GM18861 (cell line): ENCODE measurements at regions not wholly inside any gene's neighbourhood (a gene's known extent, or its start where the extent isn't known, plus 50 kb on each side); places are given as distances from the start of the nearest gene placed in this dataset.

Experiments used
- ATAC-seq: cut with Tn5 transposase; IDR thresholded peaks from one replicate; pipeline ENCODE4 v1.9.1; 2021; ENCODE audit not compliant: unreplicated experiment

DNA sequence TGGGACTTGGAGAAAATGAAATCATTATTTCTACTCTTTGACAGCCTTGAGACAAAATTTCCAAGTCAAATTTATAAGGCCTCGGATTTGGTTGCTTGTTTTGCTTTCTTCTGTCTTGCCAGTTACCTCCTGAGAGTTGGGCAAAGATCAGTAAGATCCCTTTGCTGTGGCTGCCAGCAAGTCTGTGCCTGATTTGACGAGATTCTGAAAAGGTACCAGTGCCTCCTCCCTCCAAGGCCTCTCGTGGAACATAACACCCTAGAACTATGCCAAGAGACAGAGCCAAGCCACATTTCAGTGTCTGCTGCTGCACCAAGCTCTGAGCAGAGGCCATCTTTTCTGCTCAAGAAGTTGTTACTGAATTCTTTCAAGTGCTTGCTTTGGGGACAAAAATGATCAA lies 61.0 kb downstream of the GTPBP8 start:
- no peak for ATAC-seq

DNA sequence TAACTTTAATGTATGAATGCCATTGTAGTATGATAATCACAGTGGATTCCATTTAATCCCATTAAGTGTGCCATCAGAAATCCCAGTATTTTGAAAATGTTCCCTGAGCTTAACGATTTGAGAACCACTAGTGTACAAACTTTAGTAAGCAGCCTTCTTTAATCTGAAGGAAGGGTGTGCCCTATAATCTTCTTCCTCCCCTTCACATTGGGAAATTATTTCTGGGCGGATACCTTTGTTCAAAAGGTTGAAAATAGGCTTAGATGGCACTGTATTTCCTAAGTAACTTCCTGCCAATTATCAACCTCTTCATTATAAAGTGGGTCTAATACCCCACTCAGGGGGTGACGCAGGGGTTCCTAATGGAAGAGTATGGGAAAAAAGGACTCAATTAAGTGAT lies 62.4 kb downstream of the GTPBP8 start:
- no peak for ATAC-seq

GRCh38 chr3:113054552-113054951 lies 63.8 kb downstream of the GTPBP8 start:
- no peak for ATAC-seq

GRCh38 chr3:113055201-113055600 lies 64.4 kb downstream of the GTPBP8 start:
- ATAC-seq, result no peak

GRCh38 chr3:113055961-113056360 lies 65.2 kb downstream of the GTPBP8 start:
- no peak for ATAC-seq

DNA sequence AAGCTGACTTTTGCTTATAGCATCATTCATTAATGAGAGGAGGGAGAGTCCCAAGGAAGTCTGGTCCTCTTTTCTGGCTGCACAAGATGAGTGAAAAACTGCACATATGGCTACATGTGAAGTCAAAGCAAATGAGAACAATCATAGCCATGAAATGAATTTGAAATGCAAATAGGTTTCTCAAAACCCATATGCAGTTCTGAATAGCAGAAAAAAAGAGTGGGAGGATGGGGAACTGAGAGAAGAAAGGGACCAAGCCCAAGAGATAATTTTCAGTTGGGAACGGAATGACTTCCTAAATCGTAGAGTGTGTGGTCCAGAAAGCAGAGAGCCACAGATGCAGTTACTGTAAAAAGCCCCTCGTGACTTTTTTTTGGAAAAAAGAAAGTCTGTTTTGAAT lies 66.3 kb downstream of the GTPBP8 start:
- ATAC-seq, result peak; percentile 86

DNA sequence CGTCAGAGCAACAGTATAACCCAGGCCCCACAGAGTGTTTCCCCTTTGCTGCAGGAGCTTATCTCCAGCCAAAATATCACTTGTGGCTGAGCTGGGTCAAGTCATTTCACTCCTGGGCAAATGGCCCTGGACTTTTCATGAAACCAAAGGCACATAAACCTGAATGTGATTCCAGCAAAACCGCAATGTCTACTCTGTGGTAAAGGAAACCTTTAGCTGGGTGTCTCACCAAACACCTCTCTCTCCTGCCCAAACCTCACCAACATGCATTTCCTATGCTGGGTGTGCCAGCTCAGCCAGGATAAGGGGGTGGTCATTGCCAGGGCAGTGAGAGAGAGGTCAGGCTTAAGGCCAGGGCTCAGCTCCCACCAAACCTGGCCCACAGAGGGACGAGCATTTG lies 67.4 kb downstream of the GTPBP8 start:
- ATAC-seq, result no peak

GRCh38 chr3:113062705-113063104 lies 71.9 kb downstream of the GTPBP8 start:
- ATAC-seq, result no peak

DNA sequence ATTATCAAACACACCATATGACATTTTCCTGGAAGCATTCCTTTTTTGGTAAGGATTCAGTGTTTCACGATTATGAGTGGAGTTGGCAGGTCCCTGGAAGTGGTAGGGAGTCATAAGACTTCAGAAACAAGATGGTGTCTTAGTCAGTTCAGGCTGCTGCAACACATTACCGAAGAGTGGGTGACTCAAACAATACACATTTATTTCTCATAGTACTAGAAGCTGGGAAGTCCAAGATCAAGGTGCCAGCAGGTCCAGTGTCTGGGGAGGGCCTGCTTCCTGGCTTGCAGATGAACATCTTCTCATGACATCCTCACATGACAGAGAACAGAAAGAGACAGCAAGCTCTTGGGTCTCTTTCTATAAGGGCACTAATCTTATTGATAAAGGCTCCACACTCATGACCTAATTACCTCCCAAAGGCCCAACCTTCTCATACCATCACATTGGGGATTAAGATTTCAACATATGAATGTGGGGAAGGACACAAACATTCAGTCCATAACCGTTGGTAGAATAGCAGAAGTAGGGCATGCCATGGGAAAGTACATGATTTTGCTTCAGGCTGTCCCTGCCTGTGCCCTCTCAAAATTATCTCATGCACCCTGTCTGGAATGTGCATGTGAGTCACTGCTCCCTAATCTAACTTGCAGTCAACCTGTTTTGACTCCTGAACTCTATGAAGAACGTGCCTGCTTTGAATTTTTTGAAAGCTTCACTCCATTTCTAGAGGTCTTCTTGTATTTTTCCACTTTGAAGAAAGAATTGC lies 72.5 kb downstream of the GTPBP8 start:
- no peak for ATAC-seq

DNA sequence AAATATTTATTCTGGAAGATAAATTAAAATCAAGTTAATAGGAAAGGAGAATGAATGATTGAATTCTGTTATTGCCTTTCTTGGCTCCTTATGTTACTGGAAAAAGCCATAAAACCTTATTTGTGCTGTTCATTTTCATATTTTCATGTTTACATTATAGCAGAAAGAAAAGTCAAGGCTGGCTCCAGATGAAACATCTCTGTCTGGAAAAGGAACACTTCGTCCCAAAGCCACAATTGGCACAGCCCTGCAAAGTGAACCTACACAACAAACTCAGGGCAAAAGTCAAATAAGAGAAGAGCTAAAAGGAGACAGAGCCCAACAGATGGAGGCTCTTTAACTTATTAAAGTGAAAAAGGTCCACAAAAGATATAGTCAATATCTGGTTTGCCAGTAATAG lies 73.4 kb downstream of the GTPBP8 start:
- ATAC-seq, result no peak

GRCh38 chr3:113065336-113065735 lies 74.6 kb downstream of the GTPBP8 start:
- no peak for ATAC-seq

GRCh38 chr3:113070072-113070640 lies 79.4 kb downstream of the GTPBP8 start:
- ATAC-seq, result no peak

- ATAC-seq, result peak; percentile 100
Observed at GRCh38 chr3:113070681-113071113, 79.9 kb downstream of the GTPBP8 start.

- ATAC-seq, result no peak
Observed at GRCh38 chr3:113075588-113075987, 84.8 kb downstream of the GTPBP8 start.

DNA sequence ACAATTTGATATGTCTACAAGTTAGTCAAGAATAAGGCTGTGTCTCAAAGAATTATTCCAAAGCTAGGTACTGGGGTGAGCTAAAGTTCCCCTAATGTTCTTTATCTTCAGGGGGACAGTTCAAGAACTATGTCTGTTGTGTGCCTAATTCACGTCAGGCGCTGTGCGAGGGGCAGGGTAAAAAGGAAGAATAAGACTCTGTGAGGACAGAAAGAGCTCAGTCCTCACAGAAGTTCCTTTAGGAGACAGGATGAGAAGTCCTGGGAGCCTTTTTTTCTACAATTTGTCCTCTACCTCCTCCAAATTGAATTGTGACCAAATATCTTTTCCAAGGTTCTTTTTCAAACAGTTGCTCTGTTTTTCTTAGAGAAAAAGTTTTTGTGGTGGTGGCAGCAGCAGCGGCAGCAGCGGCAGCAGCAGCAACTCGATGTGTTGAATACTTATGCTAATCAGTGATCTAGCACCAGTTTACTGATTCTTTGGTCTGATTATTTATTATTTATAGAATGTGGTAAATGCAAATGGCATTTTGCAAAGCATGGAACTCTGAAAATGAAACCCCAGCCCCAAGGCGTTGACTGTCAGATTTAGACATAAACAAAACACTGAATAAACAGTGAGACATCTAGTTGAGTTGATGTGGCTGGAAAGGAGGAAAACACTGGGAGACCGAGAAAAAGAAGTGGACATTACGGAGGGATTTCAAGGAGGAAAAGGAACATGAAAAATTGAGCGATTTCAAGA lies 88.6 kb downstream of the GTPBP8 start:
- ATAC-seq, result peak; percentile 95

DNA sequence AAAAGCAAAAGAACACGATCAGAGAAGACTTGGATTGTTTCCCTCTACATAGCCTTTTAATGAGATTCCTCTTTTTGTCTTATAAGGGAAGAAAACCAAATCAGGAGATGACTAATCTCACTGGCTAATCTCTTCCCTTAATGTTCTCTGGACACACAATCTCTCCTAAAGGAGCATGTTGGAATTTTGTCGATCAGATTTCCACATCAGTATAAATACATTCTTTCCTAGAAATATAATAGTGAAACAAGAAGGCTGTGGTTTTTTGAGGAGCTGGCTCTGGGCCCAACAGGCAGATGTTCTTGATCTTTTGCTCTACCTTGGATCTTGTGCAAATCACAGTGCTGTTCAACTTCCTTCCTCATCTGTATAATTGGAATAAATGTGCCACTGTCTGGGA lies 94.0 kb downstream of the GTPBP8 start:
- no peak for ATAC-seq

GRCh38 chr3:113086560-113087461 lies 96.0 kb downstream of the GTPBP8 start:
- ATAC-seq, result no peak

DNA sequence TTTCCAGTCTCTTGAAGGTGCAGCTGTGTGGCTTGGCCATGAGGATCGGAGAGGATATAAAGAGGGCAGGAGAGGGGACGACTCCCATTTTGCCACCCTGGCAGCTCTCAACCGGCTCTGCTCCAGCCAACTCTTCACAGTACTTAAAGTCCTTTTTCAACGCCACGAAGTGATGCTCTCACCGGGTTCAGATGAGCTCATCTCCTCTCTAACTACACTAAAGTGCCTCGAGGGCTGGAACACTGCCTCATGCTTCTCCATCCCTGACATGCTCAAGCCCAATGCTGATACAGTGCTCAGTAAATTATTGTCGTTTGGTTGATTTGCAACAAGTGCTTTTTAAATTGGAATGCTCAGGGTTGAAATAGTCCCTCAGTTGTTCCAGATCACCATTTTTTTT lies 97.8 kb downstream of the GTPBP8 start:
- no peak for ATAC-seq

DNA sequence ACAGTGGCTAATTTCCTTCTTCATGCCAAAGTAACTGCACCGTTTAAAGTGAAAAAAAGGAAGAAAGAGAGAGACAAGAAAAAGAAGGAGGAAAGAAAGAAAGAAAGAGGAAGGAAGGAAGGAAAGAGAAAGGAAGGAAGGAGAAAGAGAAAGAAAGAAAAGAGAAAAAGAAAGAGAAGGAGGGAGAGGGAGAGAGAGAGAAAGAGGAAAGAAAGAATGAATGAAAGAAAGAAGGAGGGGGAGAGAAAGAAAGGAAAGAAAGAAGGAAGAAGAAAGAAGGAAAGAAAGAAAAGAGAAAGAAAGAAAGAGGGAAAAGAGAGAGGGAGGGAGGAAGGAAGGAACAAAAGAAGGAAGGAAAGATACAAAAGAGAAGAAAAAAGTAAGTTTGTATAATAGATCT lies 100.6 kb downstream of the GTPBP8 start:
- no peak for ATAC-seq

DNA sequence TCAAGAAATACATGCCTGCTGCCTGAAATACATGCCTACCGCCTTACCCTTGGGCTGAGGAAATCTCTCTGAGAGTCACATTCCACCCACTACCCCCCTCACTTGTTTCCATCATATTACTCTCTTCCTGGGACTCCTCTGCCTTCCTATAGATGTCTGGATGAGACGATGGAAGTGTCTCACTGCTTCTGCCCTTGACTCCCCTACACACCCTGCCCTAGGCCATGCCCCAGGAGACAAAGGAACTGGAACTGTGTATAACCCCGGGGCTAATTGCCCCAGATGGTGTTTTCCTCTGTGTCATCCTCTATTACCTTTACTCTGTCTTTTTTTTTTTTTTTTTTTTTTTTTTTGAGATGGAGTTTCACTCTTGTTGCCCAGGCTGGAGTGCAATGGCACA lies 102.0 kb downstream of the GTPBP8 start:
- no peak for ATAC-seq
